ENCODE measurements at regions not wholly inside any gene's neighbourhood (a gene's known extent, or its start where the extent isn't known, plus 50 kb on each side); places are given as distances from the start of the nearest gene placed in this dataset.

GRCh38 chr20:55365745-55366144, 639.6 kb downstream of the CBLN4 start:
- no peak for TF ChIP-seq CTCF (conservative IDR thresholded peaks at IDR 0.05; ENCODE audit: low read depth, low read length)
- no peak overlapping the region for H3K4me3 ChIP-seq (ENCODE audit: low read depth, low read length)
- no peak for DNase-seq (ENCODE audit: low read depth)

GRCh38 chr20:55360895-55361294, 644.4 kb downstream of the CBLN4 start:
- H3K4me3 ChIP-seq (ENCODE audit: low read depth, low read length): no peak overlapping the region
- no peak for DNase-seq (ENCODE audit: low read depth)
- no peak for TF ChIP-seq CTCF (conservative IDR thresholded peaks at IDR 0.05; ENCODE audit: low read depth, low read length)

- no peak for TF ChIP-seq CTCF (conservative IDR thresholded peaks at IDR 0.05; ENCODE audit: low read depth, low read length)
- DNase-seq (ENCODE audit: low read depth): no peak
- H3K4me3 ChIP-seq (ENCODE audit: low read depth, low read length): no peak overlapping the region
Measured at GRCh38 chr20:55354720-55355119, 650.6 kb downstream of the CBLN4 start.

- no peak for TF ChIP-seq CTCF (conservative IDR thresholded peaks at IDR 0.05; ENCODE audit: low read depth, low read length)
- DNase-seq (ENCODE audit: low read depth): no peak
- no peak overlapping the region for H3K4me3 ChIP-seq (ENCODE audit: low read depth, low read length)
Measured at GRCh38 chr20:55353206-55353605, 652.1 kb downstream of the CBLN4 start.

- H3K4me3 ChIP-seq (ENCODE audit: low read depth, low read length): no peak overlapping the region
- no peak for DNase-seq (ENCODE audit: low read depth)
- no peak for TF ChIP-seq CTCF (conservative IDR thresholded peaks at IDR 0.05; ENCODE audit: low read depth, low read length)
Measured at GRCh38 chr20:55348223-55348622, 657.1 kb downstream of the CBLN4 start.

GRCh38 chr20:55342822-55343221, 662.5 kb downstream of the CBLN4 start:
- no peak overlapping the region for H3K4me3 ChIP-seq (ENCODE audit: low read depth, low read length)
- DNase-seq (ENCODE audit: low read depth): no peak
- no peak for TF ChIP-seq CTCF (conservative IDR thresholded peaks at IDR 0.05; ENCODE audit: low read depth, low read length)

GRCh38 chr20:55333798-55334197, 671.5 kb downstream of the CBLN4 start:
- no peak for DNase-seq (ENCODE audit: low read depth)
- no peak for TF ChIP-seq CTCF (conservative IDR thresholded peaks at IDR 0.05; ENCODE audit: low read depth, low read length)
- H3K4me3 ChIP-seq (ENCODE audit: low read depth, low read length): no peak overlapping the region

All from epithelial cell of proximal tubule (primary cell).